PC-9 (cell line): ENCODE measurements at regions not wholly inside any gene's neighbourhood (a gene's known extent, or its start where the extent isn't known, plus 50 kb on each side); places are given as distances from the start of the nearest gene placed in this dataset.
"Not testable (repeated sequence)": the region's sequence is repeated elsewhere in the genome, so short reads cannot be mapped to it uniquely, and the experiment has no call there.

Experiments
- BruUV-seq: library from RNA; stranded (reverse); fragments of 400-500 nt; replicated peaks from 2 replicates; lab custom pipeline; 2021; lab: Mats Ljungman, UMichigan
- CTCF ChIA-PET: fragments of 300-600 bp; sonication (Branson Sonifier 250); formaldehyde crosslinking; loops from one replicate; lab custom pipeline; 2022; ENCODE audit warnings: antibody characterized with exemption; lab: Charles Lee
- POLR2A ChIA-PET: fragments of 300-600 bp; sonication (Branson Sonifier 250); formaldehyde crosslinking; loops from one replicate; lab custom pipeline; 2022; ENCODE audit warnings: antibody characterized with exemption; ENCODE audit not compliant: unreplicated experiment; lab: Charles Lee
- DNase-seq, 2 experiments: peaks; one replicate each; pipeline versions ENCODE4 v3.0.0 to v3.0.0-alpha.2; 2015 to 2022; ENCODE audit warnings: mixed read lengths in 1 of 2
- H2AFZ ChIP-seq: fragments of 200-600 bp; sonication (generic); 2 replicates; pipeline ENCODE4 v1.8.1; 2017; ENCODE audit warnings: antibody characterized with exemption
- H3F3A ChIP-seq: fragments of 200-600 bp; sonication (generic); 2 replicates; pipeline ENCODE4 v1.8.1; 2017; ENCODE audit warnings: antibody characterized with exemption, mild to moderate bottlenecking, low read depth; ENCODE audit not compliant: insufficient read depth
- H3K27ac ChIP-seq: fragments of 200-600 bp; sonication (generic); 2 replicates; pipeline ENCODE4 v1.6.1; 2016; ENCODE audit warnings: mixed run types
- H3K27me3 ChIP-seq: fragments of 200-600 bp; sonication (generic); 2 replicates; pipeline ENCODE4 v1.6.1; 2016; ENCODE audit warnings: low read depth, mixed run types; ENCODE audit not compliant: insufficient read depth
- H3K36me3 ChIP-seq: fragments of 200-600 bp; sonication (generic); 2 replicates; pipeline ENCODE4 v1.6.1; 2016; ENCODE audit warnings: low read depth, mixed run types
- H3K4me1 ChIP-seq: fragments of 200-600 bp; sonication (generic); replicated peaks from 2 replicates; pipeline ENCODE4 v1.6.1; 2016; ENCODE audit warnings: mixed run types; ENCODE audit not compliant: insufficient read depth
- H3K4me2 ChIP-seq: fragments of 200-600 bp; sonication (generic); 2 replicates; pipeline ENCODE4 v1.6.1; 2017; ENCODE audit warnings: mixed run types
- H3K4me3 ChIP-seq: fragments of 200-600 bp; sonication (generic); 2 replicates; pipeline ENCODE4 v1.6.1; 2016; ENCODE audit warnings: mixed run types
- H3K79me2 ChIP-seq: fragments of 200-600 bp; sonication (generic); 2 replicates; pipeline ENCODE4 v1.6.1; 2017; ENCODE audit warnings: low read depth, mixed run types
- H3K9me2 ChIP-seq: fragments of 200-600 bp; sonication (generic); 2 replicates; pipeline ENCODE4 v1.8.1; 2017; ENCODE audit warnings: mild to moderate bottlenecking; ENCODE audit not compliant: insufficient read depth
- H3K9me3 ChIP-seq: fragments of 200-600 bp; sonication (generic); 2 replicates; pipeline ENCODE4 v1.8.1; 2016; ENCODE audit warnings: low read depth; ENCODE audit not compliant: insufficient read depth
- H4K20me1 ChIP-seq: fragments of 200-600 bp; sonication (generic); 2 replicates; pipeline ENCODE4 v1.8.1; 2017; ENCODE audit not compliant: insufficient read depth
- EZH2 ChIP-seq: fragments of 200-600 bp; sonication (generic); IDR thresholded peaks from 2 replicates; pipeline ENCODE4 v1.8.0; 2017; ENCODE audit warnings: antibody characterized with exemption, low read depth
- intact Hi-C: fragments of 100-400 bp; cut with micrococcal nuclease; formaldehyde crosslinking; loops from one replicate; pipeline ENCODE4 v1.10.0; 2022; ENCODE audit not compliant: unreplicated experiment
- TF ChIP-seq, protein P1 (sequence below): fragments of 200-600 bp; sonication (generic); conservative IDR thresholded peaks from 2 replicates; pipeline ENCODE4 v1.6.1; 2017; ENCODE audit warnings: mixed run types, antibody characterized with exemption, mild to moderate bottlenecking, moderate library complexity

GRCh38 chr2:75894170-75894569 is 183.5 kb upstream of the GCFC2 start:
- H3K4me1 ChIP-seq: no peaks in the 10 kb centered on the region
- H3K27me3 ChIP-seq: peaks cover 11% of the 10 kb centered on the region; the same call in 1 of the 2 replicates
- no peaks in the 10 kb centered on the region for H3K9me2 ChIP-seq
- no peaks in the 10 kb centered on the region for H3K36me3 ChIP-seq
- H3F3A ChIP-seq: no peaks in the 10 kb centered on the region
- ChIA-PET POLR2A (no interaction called here), CTCF (no interaction called here)
- H2AFZ ChIP-seq: no peak overlapping the region
- intact Hi-C loops: no loop called here
- no peak overlapping the region for H3K4me2 ChIP-seq
- TF ChIP-seq EZH2: no peak
- TF ChIP-seq, protein P1, sequence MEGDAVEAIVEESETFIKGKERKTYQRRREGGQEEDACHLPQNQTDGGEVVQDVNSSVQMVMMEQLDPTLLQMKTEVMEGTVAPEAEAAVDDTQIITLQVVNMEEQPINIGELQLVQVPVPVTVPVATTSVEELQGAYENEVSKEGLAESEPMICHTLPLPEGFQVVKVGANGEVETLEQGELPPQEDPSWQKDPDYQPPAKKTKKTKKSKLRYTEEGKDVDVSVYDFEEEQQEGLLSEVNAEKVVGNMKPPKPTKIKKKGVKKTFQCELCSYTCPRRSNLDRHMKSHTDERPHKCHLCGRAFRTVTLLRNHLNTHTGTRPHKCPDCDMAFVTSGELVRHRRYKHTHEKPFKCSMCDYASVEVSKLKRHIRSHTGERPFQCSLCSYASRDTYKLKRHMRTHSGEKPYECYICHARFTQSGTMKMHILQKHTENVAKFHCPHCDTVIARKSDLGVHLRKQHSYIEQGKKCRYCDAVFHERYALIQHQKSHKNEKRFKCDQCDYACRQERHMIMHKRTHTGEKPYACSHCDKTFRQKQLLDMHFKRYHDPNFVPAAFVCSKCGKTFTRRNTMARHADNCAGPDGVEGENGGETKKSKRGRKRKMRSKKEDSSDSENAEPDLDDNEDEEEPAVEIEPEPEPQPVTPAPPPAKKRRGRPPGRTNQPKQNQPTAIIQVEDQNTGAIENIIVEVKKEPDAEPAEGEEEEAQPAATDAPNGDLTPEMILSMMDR: no peak
- BruUV-seq: no TSS peak
- H3K9me3 ChIP-seq: no peaks in the 10 kb centered on the region
- DNase-seq: no peak
- no peak overlapping the region for H3K4me3 ChIP-seq
- 0 out of 2 replicates have a peak, but pooled peaks cover 8% of the 10 kb centered on the region for H4K20me1 ChIP-seq
- no peaks in the 10 kb centered on the region for H3K79me2 ChIP-seq
- no peak overlapping the region for H3K27ac ChIP-seq

- H2AFZ ChIP-seq: no peak overlapping the region
- H3K27me3 ChIP-seq: peaks cover 11% of the 10 kb centered on the region; the same call in 1 of the 2 replicates
- DNase-seq: no peak
- no peaks in the 10 kb centered on the region for H3K9me2 ChIP-seq
- 0 out of 2 replicates have a peak, but pooled peaks cover 8% of the 10 kb centered on the region for H4K20me1 ChIP-seq
- H3K4me3 ChIP-seq: no peak overlapping the region
- TF ChIP-seq, protein P1: no peak
- no peak for TF ChIP-seq EZH2
- ChIA-PET POLR2A (no interaction called here), CTCF (no interaction called here)
- intact Hi-C loops: no loop called here
- H3K79me2 ChIP-seq: no peaks in the 10 kb centered on the region
- H3K27ac ChIP-seq: no peak overlapping the region
- no peaks in the 10 kb centered on the region for H3K4me1 ChIP-seq
- H3K36me3 ChIP-seq: no peaks in the 10 kb centered on the region
- H3K4me2 ChIP-seq: no peak overlapping the region
- H3F3A ChIP-seq: no peaks in the 10 kb centered on the region
- H3K9me3 ChIP-seq: no peaks in the 10 kb centered on the region
- BruUV-seq: no TSS peak
Measured at GRCh38 chr2:75892490-75892889, 181.8 kb upstream of the GCFC2 start.

GRCh38 chr2:75882530-75882929 is 171.8 kb upstream of the GCFC2 start:
- no peaks in the 10 kb centered on the region for H3K79me2 ChIP-seq
- H3F3A ChIP-seq: no peaks in the 10 kb centered on the region
- H3K4me2 ChIP-seq: no peak overlapping the region
- H3K4me1 ChIP-seq: no peaks in the 10 kb centered on the region
- H3K36me3 ChIP-seq: no peaks in the 10 kb centered on the region
- no peak for TF ChIP-seq EZH2
- TF ChIP-seq, protein P1: no peak
- H3K27ac ChIP-seq: no peak overlapping the region
- no peaks in the 10 kb centered on the region for H3K9me3 ChIP-seq
- intact Hi-C loops: no loop called here
- H3K4me3 ChIP-seq: no peak overlapping the region
- H3K27me3 ChIP-seq: peaks cover 31% of the 10 kb centered on the region
- no peak overlapping the region for H2AFZ ChIP-seq
- no TSS peak for BruUV-seq
- ChIA-PET CTCF (no interaction called here), POLR2A (no interaction called here)
- DNase-seq: no peak
- no peaks in the 10 kb centered on the region for H4K20me1 ChIP-seq
- H3K9me2 ChIP-seq: no peaks in the 10 kb centered on the region

DNA sequence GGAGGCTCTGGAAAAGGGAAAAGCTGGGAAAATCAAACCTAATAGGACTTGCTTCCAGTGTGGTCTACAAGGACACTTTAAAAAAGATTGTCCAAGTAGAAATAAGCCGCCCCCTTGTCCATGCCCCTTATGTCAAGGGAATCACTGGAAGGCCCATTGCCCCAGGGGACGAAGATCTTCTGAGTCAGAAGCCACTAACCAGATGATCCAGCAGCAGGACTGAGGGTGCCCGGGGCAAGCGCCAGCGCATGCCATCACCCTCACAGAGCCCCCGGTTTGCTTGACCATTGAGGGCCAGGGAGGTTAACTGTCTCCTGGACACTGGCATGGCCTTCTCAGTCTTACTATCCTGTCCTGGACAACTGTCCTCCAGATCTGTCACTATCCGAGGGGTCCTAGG is 164.9 kb upstream of the GCFC2 start:
- H3K27ac ChIP-seq, H3K79me2 ChIP-seq, BruUV-seq, H3F3A ChIP-seq, DNase-seq, H2AFZ ChIP-seq, intact Hi-C loops, POLR2A ChIA-PET, H3K4me2 ChIP-seq, H3K9me3 ChIP-seq, H3K4me3 ChIP-seq, H4K20me1 ChIP-seq, CTCF ChIA-PET, H3K36me3 ChIP-seq, H3K4me1 ChIP-seq, H3K9me2 ChIP-seq: not testable (repeated sequence)
- H3K27me3 ChIP-seq: peaks cover 84% of the 10 kb centered on the region

- H3K4me3 ChIP-seq, H3K79me2 ChIP-seq, H4K20me1 ChIP-seq, intact Hi-C loops, H3K36me3 ChIP-seq, H3F3A ChIP-seq, H2AFZ ChIP-seq, DNase-seq, H3K27ac ChIP-seq, BruUV-seq, CTCF ChIA-PET, H3K4me2 ChIP-seq, H3K4me1 ChIP-seq, H3K9me2 ChIP-seq, POLR2A ChIA-PET, H3K9me3 ChIP-seq: not testable (repeated sequence)
- peaks cover 71% of the 10 kb centered on the region for H3K27me3 ChIP-seq
Measured at GRCh38 chr2:75871762-75872614, 161.3 kb upstream of the GCFC2 start.
